ENCODE measurements at regions not wholly inside any gene's neighbourhood (a gene's known extent, or its start where the extent isn't known, plus 50 kb on each side); places are given as distances from the start of the nearest gene placed in this dataset.

- intact Hi-C loops (cut with micrococcal nuclease; ENCODE audit: unreplicated experiment): no loop called here
Observed at GRCh38 chr20:39632176-39632575, 670.0 kb downstream of the DHX35 start.

GRCh38 chr20:39631557-39631956 lies 669.4 kb downstream of the DHX35 start:
- TF ChIP-seq EZH2 (IDR thresholded peaks at IDR 0.05; ENCODE audit: low read depth) (no peak), CTCF (conservative IDR thresholded peaks at IDR 0.05) (no peak)
- H3K9me2 ChIP-seq (ENCODE audit: insufficient read depth): no peaks in the 10 kb centered on the region; the same call in 1 of the 2 replicates
- no peaks in the 10 kb centered on the region for H4K20me1 ChIP-seq (ENCODE audit: insufficient read depth)
- H3K4me1 ChIP-seq (replicated peaks; ENCODE audit: insufficient read depth): no peaks in the 10 kb centered on the region
- H3F3A ChIP-seq (ENCODE audit: insufficient read depth, low read depth): no peaks in the 10 kb centered on the region
- no TSS peak for BruUV-seq (replicated peaks)
- H2AFZ ChIP-seq: no peak overlapping the region
- ChIA-PET CTCF (no interaction called here), POLR2A (ENCODE audit: unreplicated experiment) (no interaction called here)
- DNase-seq: no peak
- H3K27me3 ChIP-seq (ENCODE audit: insufficient read depth, low read depth): no peaks in the 10 kb centered on the region
- H3K9me3 ChIP-seq (ENCODE audit: insufficient read depth, low read depth): no peaks in the 10 kb centered on the region
- no peaks in the 10 kb centered on the region for H3K79me2 ChIP-seq (ENCODE audit: low read depth)
- no peak overlapping the region for H3K4me2 ChIP-seq
- no peaks in the 10 kb centered on the region for H3K36me3 ChIP-seq (ENCODE audit: low read depth)
- intact Hi-C loops (cut with micrococcal nuclease; ENCODE audit: unreplicated experiment): no loop called here
- H3K27ac ChIP-seq: no peak overlapping the region
- H3K4me3 ChIP-seq: no peak overlapping the region

More at GRCh38 chr20:39632176-39632575, 670.0 kb downstream of the DHX35 start:
- H3K36me3 ChIP-seq (ENCODE audit: low read depth): no peaks in the 10 kb centered on the region
- POLR2A ChIA-PET (ENCODE audit: unreplicated experiment): no interaction called here
- 0 out of 2 replicates have a peak, but pooled peaks cover 4% of the 10 kb centered on the region for H3K27me3 ChIP-seq (ENCODE audit: insufficient read depth, low read depth)
- peak in 1 of 2 experiments; percentile 16 for DNase-seq
- TF ChIP-seq CTCF (conservative IDR thresholded peaks at IDR 0.05) (no peak), EZH2 (IDR thresholded peaks at IDR 0.05; ENCODE audit: low read depth) (no peak)
- H2AFZ ChIP-seq: no peak overlapping the region
- CTCF ChIA-PET: no interaction called here
- H3K4me2 ChIP-seq: no peak overlapping the region
- H3K4me1 ChIP-seq (replicated peaks; ENCODE audit: insufficient read depth): no peaks in the 10 kb centered on the region
- H3K27ac ChIP-seq: no peak overlapping the region
- no peaks in the 10 kb centered on the region for H4K20me1 ChIP-seq (ENCODE audit: insufficient read depth)
- no peaks in the 10 kb centered on the region for H3K79me2 ChIP-seq (ENCODE audit: low read depth)
- H3K4me3 ChIP-seq: no peak overlapping the region
- BruUV-seq (replicated peaks): no TSS peak
- H3F3A ChIP-seq (ENCODE audit: insufficient read depth, low read depth): no peaks in the 10 kb centered on the region
- no peaks in the 10 kb centered on the region; the same call in 1 of the 2 replicates for H3K9me2 ChIP-seq (ENCODE audit: insufficient read depth)
- H3K9me3 ChIP-seq (ENCODE audit: insufficient read depth, low read depth): no peaks in the 10 kb centered on the region

GRCh38 chr20:39630215-39630908 lies 668.2 kb downstream of the DHX35 start:
- no peaks in the 10 kb centered on the region for H3K36me3 ChIP-seq (ENCODE audit: low read depth)
- intact Hi-C loops (cut with micrococcal nuclease; ENCODE audit: unreplicated experiment): no loop called here
- no peaks in the 10 kb centered on the region; the same call in 1 of the 2 replicates for H3K9me2 ChIP-seq (ENCODE audit: insufficient read depth)
- CTCF ChIA-PET: no interaction called here
- no peak overlapping the region for H3K4me2 ChIP-seq
- no peak for TF ChIP-seq EZH2 (IDR thresholded peaks at IDR 0.05; ENCODE audit: low read depth)
- TF ChIP-seq CTCF (conservative IDR thresholded peaks at IDR 0.05): no peak
- no peak overlapping the region for H3K4me3 ChIP-seq
- peak in 1 of 2 experiments; percentile 8 for DNase-seq
- no peaks in the 10 kb centered on the region for H3F3A ChIP-seq (ENCODE audit: insufficient read depth, low read depth)
- H4K20me1 ChIP-seq (ENCODE audit: insufficient read depth): no peaks in the 10 kb centered on the region
- H3K4me1 ChIP-seq (replicated peaks; ENCODE audit: insufficient read depth): no peaks in the 10 kb centered on the region
- no peak overlapping the region for H3K27ac ChIP-seq
- no peak overlapping the region for H2AFZ ChIP-seq
- POLR2A ChIA-PET (ENCODE audit: unreplicated experiment): no interaction called here
- H3K27me3 ChIP-seq (ENCODE audit: insufficient read depth, low read depth): no peaks in the 10 kb centered on the region
- H3K79me2 ChIP-seq (ENCODE audit: low read depth): no peaks in the 10 kb centered on the region
- BruUV-seq (replicated peaks): no TSS peak
- no peaks in the 10 kb centered on the region for H3K9me3 ChIP-seq (ENCODE audit: insufficient read depth, low read depth)
